GM18861 (cell line): ENCODE measurements at regions not wholly inside any gene's neighbourhood (a gene's known extent, or its start where the extent isn't known, plus 50 kb on each side); places are given as distances from the start of the nearest gene placed in this dataset.

Experiments used
- ATAC-seq: cut with Tn5 transposase; IDR thresholded peaks from one replicate; pipeline ENCODE4 v1.9.1; 2021; ENCODE audit not compliant: unreplicated experiment

DNA sequence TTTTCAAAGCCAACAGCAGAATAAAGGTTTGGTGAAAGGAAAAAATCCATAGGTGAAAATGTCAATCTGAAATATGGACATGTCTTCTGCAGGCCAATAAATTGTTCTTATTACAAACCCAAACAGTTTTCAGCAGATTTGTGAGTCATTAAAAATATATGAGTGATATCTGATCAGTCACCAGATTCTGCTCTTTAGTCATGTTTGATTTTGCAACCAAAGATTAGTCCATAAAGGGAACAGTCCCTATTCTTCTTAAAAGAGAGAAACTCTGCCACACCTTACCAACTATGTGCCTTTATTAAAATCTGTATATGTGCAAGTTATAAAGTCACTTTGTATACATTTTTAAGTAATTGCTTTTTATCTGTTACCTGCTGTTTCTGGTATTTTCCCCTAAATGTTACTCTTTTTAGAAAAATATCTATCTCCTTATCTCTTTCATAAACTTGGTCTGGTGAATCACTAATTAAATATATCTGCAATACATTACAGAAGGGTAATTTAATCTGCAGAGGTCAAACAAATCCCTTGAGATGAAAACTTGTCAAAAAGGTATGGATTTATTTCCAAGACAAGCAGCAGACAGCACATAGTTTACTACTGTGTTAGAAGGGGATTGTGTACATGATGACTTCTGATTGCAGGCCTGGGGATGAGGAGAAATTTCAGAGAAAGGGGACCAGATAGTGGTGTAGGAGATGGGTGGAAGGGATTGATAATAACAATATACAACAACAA is 322.9 kb upstream of the NWD2 start:
- ATAC-seq, result no peak

DNA sequence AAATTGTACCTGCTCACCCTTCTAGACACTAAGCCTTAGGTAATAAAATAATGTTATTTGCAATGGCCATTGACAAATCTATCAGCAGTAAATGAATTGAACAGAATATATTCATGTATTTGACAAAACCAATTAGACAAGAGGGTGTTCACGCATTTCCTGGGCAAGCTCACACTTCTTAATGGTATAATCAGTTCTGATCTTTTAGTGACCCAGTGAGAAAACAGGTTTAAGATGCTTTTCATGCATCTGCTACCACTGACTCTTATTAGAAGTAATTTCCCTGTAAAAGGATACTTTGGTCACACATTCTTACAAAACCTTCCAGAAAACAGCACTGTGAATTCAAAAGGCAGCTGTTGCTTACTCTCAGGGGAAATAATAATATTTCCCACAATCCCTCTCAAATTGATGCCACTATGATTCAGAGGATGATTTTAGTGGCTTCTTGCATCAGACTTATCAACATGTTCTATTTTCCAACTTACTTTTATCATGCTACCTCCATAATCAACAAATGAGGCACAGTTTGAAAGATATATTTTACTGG is 313.9 kb upstream of the NWD2 start:
- ATAC-seq, result no peak

DNA sequence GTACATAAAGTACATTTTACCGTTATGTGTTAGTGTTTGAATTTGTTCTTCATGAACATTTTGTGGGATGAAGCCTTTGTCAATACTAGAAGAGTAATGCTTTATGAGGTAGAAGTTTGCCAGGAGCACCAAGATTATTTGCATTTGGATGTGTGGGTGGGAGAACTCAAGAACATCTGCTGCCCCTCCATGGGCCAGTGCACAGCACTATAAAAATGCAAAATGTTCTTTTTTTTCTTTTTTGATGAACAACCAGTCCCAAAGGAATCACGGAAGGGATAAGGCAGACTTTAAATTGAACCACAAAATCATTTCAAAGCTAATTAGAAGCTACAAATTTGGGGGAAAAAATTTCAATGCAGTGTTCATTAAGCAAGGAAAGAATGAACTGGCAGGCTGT is 300.3 kb upstream of the NWD2 start:
- no peak for ATAC-seq

DNA sequence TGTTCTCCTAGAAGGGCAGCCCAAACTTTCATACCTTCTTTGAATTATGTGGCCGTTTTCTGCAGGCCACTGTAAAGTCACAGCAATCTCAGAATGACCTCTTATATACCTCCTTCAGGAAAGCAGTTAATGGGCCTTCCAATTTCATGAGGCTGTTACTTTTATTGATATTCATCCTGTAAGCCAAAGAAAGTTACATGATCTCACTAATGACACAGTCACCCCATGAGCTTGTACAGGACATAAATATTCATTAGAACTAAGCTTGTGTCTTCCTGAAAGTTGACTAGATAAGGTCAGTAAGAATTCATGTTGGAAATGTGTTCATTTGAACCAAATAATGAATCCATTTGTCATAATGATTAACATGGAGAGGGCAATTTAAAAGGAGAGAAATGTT is 283.1 kb upstream of the NWD2 start:
- no peak for ATAC-seq

DNA sequence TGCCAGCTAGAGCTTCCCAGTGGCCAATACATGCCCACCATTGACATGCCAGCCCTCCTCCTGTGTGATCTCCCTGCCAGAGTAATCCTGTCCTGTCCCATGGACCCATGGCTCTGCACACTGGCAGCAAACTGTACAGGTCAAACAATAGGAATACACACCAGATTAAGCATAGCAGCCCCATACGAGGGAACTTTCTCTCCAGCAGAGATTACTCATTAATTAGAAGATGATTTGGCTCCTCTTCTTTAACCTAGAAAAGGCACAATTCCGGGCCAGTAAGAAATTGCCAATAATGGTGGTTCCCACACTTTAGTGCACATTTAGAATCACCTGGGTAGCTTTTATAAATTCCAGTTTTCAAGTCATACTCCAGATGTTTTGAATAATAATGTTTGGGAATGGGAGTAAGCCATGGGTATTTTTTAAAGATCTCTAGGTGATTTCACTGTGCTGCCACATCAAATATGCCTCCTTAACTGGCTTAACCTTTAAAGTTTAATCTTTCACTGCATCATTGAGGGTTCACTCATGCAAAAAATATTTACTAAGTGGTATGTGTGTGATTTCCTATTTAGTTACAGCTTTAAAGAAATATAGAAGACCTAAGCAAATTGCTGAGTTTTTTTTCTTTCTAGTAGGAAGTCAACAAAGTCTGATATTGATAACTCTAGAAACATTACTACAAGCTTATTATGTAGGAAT is 277.6 kb upstream of the NWD2 start:
- no peak for ATAC-seq

DNA sequence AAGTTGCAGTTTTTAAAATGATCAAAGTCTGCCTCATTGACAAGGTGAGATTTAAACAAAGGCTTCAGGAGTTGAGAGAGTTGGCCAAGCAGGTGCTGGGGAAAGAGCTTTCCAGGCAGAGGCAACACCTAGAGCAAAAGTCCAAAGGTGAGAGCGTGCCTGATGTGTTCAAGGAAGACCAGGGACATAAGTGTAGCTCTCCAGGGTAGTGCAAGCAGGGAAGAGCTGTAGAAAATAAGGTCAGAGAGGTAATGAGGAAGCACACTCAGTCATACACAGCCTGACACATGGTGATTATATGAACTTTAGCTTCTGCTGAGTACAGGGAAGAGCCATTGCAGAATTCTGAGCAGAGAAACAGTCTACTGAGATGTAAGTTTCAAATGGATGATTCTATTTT is 265.0 kb upstream of the NWD2 start:
- no peak for ATAC-seq

DNA sequence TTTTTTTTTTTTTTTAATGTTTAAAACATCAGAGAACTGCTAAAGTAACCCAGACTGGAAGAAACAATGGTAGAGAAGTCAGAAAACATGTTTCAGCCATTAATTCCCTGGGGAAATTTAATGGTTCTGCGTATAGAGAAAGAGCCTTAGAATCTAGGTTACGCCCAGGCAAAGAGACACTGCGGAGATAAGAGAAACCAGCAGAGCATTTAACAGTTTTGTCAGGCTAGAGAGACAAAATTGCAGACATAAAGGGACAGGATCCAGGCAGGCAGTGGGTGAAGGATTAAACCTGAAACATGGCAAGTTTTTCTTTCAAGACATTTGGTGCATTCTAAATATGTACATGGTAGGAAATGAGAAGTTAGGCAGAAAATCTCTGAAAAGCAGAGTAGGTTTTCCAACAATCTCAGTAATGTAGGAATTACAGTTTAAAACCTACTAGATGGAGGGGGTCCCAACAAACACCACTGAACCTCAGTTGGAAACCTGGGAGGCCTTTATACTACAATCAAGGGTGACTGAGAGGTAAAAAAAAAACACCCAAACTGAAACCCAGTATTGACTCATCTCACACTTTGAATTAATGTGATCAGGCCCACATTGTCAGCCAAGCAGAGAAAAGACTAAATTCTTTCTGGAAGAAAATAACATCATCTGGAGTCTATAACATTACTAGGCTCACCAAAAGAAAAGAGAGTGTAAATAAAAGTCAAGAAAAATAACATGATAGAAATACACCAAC is 254.2 kb upstream of the NWD2 start:
- ATAC-seq, result peak; percentile 91

DNA sequence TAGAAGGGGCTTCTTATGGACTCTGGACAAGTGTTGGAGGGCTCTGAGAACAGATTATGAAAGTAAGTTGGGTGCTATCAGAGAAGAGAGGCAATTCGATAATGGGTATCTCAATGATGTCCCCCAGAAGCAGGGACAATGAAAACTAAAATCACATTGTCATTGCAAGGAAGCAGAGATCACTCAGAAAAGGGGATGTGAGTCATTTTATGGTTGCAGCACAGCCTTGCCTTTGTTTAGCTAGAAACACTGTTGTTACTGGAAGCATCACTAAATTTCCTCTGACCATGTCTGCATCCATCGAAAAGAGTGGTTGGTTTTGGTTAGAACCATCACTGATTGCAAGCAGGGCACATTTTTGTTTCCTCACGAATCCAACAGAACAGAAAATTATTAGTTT is 246.8 kb upstream of the NWD2 start:
- peak; percentile 74 for ATAC-seq

DNA sequence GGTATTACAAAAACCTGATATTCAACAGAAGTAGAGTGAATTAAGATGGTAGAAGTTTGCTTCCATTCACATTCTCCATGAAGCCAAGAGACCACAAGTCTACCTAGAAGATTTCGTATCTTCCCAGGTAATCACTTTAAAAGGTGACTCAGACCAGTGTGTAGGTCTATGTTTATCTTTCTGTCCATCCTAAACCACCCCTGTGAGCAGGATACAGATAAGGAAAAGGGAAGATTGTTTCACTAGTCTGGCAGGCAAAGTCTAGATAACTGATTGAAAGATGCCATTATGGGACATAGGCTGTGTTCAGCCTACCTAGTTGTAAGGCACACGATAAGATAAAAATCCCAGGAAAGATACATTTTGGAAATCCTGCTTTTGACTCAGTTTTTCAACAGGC is 244.3 kb upstream of the NWD2 start:
- ATAC-seq, result no peak

DNA sequence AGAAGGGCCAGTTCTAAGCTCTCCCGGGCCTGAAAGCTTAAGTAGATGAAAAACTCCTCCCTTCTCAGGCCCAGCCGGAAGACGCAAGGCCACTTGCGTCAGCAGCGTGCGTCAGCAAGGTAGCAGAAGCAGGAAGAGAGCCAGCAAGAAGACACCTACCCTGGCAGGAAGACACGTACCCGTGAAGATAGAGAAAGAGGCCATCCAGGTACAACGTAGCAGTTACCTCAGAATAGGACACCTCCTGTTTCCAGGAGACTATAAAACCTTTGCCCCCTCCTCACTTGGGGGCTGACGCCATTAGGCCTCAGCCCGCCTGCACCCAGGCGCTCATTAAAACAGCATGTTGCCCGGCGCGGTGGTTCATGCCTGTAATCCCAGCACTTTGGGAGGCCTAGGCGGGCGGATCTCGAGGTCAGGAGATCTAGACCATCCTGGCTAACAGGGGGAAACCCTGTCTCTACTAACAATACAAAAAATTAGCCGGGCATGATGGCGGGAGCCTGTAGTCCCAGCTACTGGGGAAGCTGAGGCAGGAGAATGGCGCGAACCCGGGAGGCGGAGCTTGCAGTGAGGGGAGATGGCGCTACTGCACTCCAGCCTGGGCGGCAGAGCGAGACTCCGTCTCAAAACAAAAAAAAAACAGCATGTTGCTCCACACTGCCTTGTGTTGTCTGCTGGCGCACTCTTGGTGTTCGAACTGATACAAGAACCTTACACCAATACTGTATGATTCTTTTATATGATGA is 242.7 kb upstream of the NWD2 start:
- no peak for ATAC-seq

DNA sequence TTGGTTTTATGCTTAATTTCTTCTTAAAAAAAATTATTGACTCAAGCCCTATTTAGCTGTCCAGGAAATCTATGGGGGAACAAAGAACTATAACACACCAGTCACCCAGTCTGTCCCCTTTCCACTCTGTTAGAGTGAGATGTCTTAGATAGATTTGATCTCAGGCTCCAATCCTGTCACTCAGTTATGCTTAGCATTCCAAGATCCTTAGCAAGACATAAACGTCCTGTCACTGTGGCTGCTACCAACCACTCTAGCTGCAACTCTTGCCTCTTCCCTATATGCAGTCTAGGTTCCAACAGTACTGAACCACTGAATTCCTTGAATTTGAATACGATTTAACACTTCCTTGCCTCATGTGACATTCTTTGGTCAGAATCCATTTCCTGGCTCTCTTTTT is 241.9 kb upstream of the NWD2 start:
- ATAC-seq, result no peak

DNA sequence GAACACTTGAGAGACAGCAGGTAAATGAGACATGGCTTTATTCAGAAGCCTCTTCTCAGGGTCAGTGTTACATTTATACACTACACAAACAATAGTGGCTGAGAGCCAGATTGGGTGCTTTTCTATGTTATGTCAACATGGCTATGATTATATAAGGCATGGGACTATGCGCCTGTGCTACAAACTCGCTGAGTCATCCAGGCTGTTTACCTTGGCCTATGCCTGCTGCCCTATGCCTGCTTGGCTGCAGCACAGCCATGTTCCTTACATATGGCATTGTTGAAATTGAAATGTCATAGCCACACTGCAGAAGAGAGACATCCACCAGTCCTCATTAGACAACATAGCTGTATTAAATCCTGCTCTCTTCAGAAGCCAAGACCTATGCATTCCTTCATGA is 236.3 kb upstream of the NWD2 start:
- ATAC-seq, result no peak

DNA sequence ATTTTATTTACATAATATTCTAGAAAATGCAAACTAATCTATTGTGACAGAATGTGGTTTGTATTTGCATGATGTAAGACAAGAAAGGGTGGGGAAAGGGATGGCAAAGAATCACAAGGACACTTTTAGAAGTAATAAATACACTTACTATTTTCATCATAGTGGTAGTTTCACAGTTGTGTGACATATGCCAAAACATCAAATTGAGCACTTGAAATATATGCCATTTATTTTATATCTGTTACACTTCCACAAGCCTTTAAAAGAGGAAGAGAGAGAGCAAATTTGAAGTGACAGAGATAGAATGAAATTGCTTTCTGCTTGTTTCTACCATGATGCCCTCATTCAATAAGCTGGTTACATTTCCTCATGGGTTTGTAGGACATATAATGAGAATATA is 230.0 kb upstream of the NWD2 start:
- no peak for ATAC-seq

DNA sequence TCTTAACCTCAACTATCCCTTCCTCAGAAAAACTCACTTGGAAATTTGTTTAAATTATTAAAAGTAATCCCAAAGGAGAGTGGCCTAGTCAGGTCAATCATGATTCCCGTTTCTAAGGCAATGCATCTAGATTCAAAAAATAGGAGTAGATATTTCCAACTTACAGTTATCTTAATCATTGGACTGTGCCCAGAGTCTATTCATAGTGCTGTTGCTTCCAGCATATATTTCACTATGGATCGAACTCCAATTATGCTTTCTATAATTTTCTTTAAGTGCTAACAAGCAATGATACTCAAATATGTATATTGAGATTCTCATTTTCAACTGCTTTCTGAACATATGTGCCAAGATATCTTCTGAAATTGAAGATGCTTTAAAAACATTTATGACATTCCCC is 229.2 kb upstream of the NWD2 start:
- ATAC-seq, result no peak

DNA sequence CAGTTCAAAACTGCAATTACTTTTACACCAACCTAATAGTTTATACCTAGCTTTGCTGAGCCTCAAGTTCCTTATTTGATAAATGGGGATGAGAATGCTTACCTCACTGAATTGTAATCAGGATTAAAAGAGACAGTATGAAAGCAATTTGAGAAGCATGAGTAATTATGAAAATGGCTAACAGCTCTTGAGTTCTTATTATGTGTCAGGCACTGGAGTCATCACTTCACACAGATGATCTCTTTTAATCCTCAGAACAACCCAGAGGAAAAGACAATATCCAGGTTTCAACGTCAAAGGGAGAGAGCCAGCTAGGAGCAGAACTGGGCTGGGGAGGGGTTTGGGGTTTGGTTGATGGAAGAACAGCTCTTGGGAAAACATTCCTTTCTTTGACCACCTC is 221.0 kb upstream of the NWD2 start:
- ATAC-seq, result no peak

DNA sequence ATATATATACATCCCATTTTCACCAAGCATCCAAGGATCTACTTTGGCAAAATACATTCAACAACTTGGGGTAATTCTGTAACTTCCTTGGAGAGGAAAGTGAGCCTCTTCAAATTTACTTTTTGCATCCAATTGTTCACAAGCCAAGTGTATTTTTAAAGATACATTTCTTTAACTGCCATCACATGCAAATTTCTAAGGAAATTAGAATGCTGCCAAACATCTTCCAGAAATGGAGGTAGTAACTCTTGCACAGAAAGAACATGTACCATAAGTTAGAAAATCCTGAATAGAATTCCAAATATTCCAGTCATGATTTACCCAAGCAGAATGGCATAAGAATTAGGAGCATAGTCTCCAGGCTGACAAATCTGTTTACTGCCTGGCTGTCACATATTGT is 220.5 kb upstream of the NWD2 start:
- ATAC-seq, result no peak

DNA sequence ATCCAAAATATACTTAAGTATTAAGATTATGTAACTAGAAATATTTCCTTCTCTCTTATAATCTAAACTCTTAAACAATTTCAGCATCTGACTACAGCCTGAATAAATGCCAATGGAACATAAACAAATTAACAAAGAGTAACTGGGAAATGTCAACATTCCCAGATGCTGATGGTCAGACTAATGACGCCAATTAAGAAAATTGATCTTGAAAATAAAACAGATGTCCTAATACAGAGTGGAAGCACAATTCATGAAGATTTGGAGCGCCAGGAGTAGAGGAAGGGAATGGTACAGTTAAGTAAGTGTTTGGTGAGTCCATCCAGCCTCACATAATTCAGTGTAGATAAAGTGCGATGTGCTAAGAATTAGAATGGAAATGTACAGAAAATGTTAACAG is 203.7 kb upstream of the NWD2 start:
- ATAC-seq, result no peak

DNA sequence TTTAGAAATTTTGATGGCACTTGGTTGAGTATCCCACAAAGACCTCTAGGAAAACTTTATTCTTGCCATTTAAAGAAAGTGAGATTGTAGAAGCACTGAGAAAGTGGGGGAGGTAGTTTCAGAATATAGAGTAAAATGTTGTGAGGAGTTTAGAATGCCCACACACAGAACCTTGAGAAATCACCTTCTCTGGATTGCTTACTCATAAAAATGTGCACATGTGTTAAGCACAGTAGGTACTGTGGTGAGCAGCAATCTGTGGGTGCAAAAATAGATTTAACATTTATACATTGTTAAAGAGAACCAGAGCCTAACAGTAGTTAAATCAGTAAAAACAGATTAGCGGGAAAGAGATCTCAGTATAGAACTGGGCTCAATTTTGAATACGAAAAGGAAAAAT is 201.2 kb upstream of the NWD2 start:
- ATAC-seq, result no peak

DNA sequence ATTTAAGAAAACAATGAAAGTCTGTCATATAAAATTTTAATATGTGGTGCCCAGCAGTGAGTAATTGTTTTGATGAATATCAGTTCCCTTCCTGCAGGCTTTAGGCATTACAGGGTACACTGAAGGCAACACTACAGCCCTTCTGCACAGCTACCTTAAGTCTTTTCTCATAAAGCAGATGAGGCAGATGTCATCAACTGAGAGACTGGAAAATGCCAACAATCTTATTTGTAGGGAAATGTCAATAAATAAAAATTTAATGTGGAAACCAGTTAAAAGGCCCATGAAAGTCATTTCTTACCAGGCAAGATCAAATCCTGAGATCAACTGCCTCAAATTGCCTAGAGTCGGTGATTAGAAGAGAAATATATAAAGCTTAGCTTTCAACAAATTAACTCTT is 193.4 kb upstream of the NWD2 start:
- ATAC-seq, result no peak

DNA sequence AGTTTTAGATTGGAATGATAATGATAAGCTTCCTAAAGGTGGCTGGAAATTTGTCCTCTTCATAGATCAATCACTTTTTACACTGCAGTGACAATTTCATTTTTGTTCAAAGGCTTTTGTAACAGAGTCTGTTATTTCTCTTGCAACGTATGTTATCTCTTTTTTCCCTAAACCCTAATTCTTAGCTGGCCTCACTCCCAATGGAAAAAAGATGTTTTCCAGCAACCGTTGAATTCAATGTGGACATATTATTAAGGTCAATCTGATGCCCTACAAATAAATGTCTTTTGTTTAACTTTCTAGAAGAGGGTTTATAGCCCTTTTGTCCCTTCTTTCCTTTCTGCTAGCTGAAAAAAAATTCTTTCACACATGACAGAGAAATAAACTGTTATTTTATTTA is 192.7 kb upstream of the NWD2 start:
- no peak for ATAC-seq

DNA sequence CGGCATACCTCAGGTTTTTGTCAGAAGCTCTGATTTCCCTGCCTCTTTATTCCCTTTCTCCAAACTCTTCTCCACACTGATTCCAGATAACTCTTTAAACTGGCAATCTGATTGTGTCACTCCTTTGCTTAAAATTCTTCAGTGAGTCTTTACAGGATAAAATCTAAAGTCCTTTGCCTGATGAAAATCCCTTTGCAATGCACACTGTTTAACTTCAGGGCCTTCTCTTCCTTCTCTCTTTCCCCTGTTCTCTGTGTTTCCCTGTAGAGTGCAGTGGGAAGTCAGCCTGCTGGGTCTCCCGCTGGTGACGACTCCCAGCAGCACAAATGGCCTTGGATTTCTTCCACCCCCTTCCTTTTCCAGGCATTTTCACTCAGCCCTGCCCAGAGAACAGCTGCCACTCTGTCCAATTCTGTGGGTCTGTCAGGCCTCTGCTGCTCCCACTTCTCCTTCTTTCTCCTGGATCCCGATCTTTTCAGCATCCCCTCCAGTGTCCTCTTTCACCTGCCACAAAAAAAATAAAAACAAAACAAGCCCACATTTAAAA is 189.9 kb upstream of the NWD2 start:
- no peak for ATAC-seq
